Mesodermal cell (in vitro differentiated cells): ENCODE measurements at regions not wholly inside any gene's neighbourhood (a gene's known extent, or its start where the extent isn't known, plus 50 kb on each side); places are given as distances from the start of the nearest gene placed in this dataset.
"Not testable (repeated sequence)": the region's sequence is repeated elsewhere in the genome, so short reads cannot be mapped to it uniquely, and the experiment has no call there.

Experiments
- H3K27ac ChIP-seq: 2 replicates; pipeline ENCODE4 v1.7.0; 2013; ENCODE audit warnings: mild to moderate bottlenecking, low read depth, low read length, moderate library complexity; ENCODE audit not compliant: severe bottlenecking
- H3K36me3 ChIP-seq: 2 replicates; pipeline ENCODE4 v1.7.1; 2013; ENCODE audit warnings: mild to moderate bottlenecking, low read length, moderate library complexity; ENCODE audit not compliant: control insufficient read depth, insufficient read depth
- H3K4me1 ChIP-seq: one replicate; pipeline ENCODE4 v1.7.1; 2013; ENCODE audit warnings: mild to moderate bottlenecking, low read length; ENCODE audit not compliant: insufficient read depth, control insufficient read depth, poor library complexity, severe bottlenecking
- H3K4me3 ChIP-seq: 2 replicates; pipeline ENCODE4 v1.7.0; 2013; ENCODE audit warnings: low read length, control low read depth, mild to moderate bottlenecking; ENCODE audit not compliant: insufficient read depth, poor library complexity, severe bottlenecking; ENCODE audit errors: extremely low read depth
- H3K9me3 ChIP-seq: 2 replicates; pipeline ENCODE4 v1.7.1; 2013; ENCODE audit warnings: mild to moderate bottlenecking, low read length, moderate library complexity; ENCODE audit not compliant: control insufficient read depth
- WGBS, 2 experiments: methylation state at CpG; one replicate each; pipeline ENCODE4 v1.1.5; 2013; ENCODE audit warnings: missing lambda C conversion rate in 2 of 2; ENCODE audit not compliant: insufficient coverage in 2 of 2; 5-methylcytosine and 5-hydroxymethylcytosine counted together

DNA sequence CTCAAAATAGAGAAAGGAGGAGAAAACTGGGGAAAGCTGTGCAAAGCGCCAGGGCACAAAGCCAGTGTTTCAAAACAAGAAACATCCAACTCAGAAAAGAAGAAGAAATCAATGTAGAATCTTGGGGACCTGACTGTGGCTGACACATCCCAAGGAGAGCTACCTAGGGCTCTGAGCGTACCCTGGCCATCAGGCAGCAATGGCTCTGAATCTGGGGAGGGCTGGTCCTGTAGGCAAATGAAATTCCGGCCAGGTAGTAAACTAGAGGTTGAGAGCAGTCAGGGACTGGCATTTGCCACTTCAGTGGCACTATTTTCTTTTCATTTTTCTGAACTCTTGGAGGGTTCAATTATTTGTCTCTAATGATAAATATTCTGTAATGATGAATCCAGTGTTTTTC is 525.8 kb downstream of the STK39 start:
- 86 to 97% methylated on average over 1 to 3 of the region's 3 CpGs for WGBS, 2 experiments
- no peak overlapping the region for H3K4me3 ChIP-seq
- H3K27ac ChIP-seq, result no peak overlapping the region

DNA sequence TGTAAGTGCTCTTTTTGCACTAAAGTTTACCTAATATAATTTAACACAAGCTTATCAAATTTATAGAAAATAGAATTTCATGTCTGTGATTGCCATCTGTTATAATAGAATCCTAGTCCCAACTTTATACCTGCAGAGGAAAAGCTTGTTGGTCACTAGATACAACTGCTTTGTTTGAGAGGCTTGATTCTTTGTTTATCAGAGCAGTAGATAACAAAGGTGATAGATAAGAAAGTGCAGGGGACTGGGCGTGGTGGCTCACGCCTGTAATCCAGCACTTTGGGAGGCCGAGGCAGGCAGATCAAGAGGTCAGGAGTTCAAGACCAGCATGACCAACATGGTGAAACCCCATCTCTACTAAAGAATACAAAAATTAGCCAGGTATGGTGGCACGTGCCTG is 528.0 kb downstream of the STK39 start:
- Histone ChIP-seq H3K27ac (no peak overlapping the region), H3K9me3 (no peaks in the 10 kb centered on the region)
- 96% methylated on average over 4 of the region's 4 CpGs; no CpG with 5 or more reads in 1 of the 2 experiments for whole genome bisulfite sequencing, 2 experiments

More for the DNA sequence above, 525.8 kb downstream of the STK39 start:
- Histone ChIP-seq H3K36me3 (no peaks in the 10 kb centered on the region), H3K9me3 (no peaks in the 10 kb centered on the region), H3K4me1 (no peaks in the 10 kb centered on the region)

GRCh38 chr2:167718560-167718959 is 528.8 kb downstream of the STK39 start:
- 100% methylated on average over 1 of the region's 1 CpG for WGBS, 2 experiments

More for the DNA sequence above, 528.0 kb downstream of the STK39 start:
- Histone ChIP-seq H3K4me3 (no peak overlapping the region), H3K4me1 (no peaks in the 10 kb centered on the region), H3K36me3 (no peaks in the 10 kb centered on the region)

GRCh38 chr2:167715932-167716331 is 531.5 kb downstream of the STK39 start:
- WGBS, 2 experiments, result 88 to 95% methylated on average over 14 to 22 of the region's 29 CpGs
- Histone ChIP-seq H3K4me1 (no peaks in the 10 kb centered on the region), H3K4me3 (no peak overlapping the region), H3K27ac (no peak overlapping the region), H3K9me3 (no peaks in the 10 kb centered on the region), H3K36me3 (no peaks in the 10 kb centered on the region)

More at GRCh38 chr2:167718560-167718959, 528.8 kb downstream of the STK39 start:
- H3K9me3 ChIP-seq, result no peaks in the 10 kb centered on the region
- H3K36me3 ChIP-seq, result no peaks in the 10 kb centered on the region
- H3K4me1 ChIP-seq, result no peaks in the 10 kb centered on the region
- H3K27ac ChIP-seq, result no peak overlapping the region
- H3K4me3 ChIP-seq, result no peak overlapping the region

DNA sequence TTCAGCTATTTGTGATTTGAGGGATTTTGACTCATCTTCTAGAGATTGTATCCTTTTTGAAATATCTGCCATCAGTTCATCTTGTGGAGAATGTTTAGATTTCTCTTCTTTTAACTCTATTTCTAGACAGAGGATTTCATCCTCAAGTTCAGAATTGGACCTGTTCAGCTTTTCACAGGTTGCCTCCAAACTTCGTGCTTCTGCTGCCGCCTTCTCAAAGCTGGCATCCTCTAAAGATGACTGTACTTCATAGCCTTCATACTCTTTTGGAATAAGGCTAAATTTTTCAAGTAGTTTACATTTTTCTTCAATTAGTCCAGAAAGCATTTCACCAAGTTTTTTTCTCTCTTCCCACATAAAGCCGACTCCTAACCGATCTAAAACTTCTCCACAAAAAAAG is 531.9 kb downstream of the STK39 start:
- H3K36me3 ChIP-seq, H3K4me3 ChIP-seq, H3K4me1 ChIP-seq, H3K27ac ChIP-seq, H3K9me3 ChIP-seq: not testable (repeated sequence)
- 100% methylated on average over 4 of the region's 4 CpGs; no CpG with 5 or more reads in 1 of the 2 experiments for WGBS, 2 experiments

DNA sequence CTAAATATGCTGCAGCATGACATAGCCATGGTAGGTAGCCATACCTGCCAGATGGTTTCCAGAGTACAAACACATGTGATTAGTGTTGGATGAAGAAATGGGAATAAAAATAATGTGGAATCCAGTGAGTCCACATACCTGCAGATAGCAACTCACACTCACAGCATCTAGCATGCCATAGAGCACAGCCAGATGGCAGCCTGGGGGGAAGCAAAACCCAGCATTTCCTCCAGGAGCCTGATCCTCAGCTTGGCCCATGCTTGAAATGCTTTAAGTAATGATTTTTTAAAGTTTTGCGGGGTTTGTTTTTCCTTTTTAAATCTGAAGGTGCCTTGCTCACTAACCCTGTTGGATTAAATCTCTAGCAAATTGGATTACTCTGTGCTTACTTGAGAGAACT is 535.1 kb downstream of the STK39 start:
- no peaks in the 10 kb centered on the region for H3K36me3 ChIP-seq
- no peaks in the 10 kb centered on the region for H3K9me3 ChIP-seq
- H3K4me1 ChIP-seq, result no peaks in the 10 kb centered on the region
- 100% methylated on average over 1 of the region's 1 CpG; no CpG with 5 or more reads in 1 of the 2 experiments for WGBS, 2 experiments
- H3K27ac ChIP-seq, result no peak overlapping the region
- H3K4me3 ChIP-seq, result no peak overlapping the region

GRCh38 chr2:167708998-167709397 is 538.4 kb downstream of the STK39 start:
- Histone ChIP-seq H3K4me3 (no peak overlapping the region), H3K9me3 (no peaks in the 10 kb centered on the region), H3K4me1 (no peaks in the 10 kb centered on the region), H3K36me3 (no peaks in the 10 kb centered on the region), H3K27ac (no peak overlapping the region)

DNA sequence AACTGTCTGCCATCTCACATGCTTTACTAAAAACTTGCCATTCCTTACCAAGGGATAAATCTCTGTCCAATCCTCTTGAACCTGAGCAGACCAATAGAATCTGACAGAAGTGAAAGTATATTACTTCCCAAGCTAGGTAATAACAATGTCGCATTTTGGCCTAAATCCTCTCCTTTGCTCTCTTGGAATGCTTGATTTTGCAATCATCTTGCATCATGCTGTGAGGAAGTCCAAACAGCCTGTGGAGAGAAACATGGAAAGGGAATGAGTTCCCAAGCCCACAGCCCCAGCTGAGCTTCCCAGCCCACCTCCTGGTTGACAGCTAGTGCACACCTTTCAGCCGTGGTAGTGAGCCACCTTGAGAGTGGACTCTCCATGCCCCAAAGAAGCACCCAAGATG is 540.6 kb downstream of the STK39 start:
- H3K9me3 ChIP-seq, result no peaks in the 10 kb centered on the region
- no peaks in the 10 kb centered on the region for H3K4me1 ChIP-seq
- 0 to 39% methylated on average over 1 to 2 of the region's 2 CpGs for WGBS, 2 experiments
- H3K36me3 ChIP-seq, result no peaks in the 10 kb centered on the region
- no peak overlapping the region for H3K27ac ChIP-seq
- H3K4me3 ChIP-seq, result no peak overlapping the region

DNA sequence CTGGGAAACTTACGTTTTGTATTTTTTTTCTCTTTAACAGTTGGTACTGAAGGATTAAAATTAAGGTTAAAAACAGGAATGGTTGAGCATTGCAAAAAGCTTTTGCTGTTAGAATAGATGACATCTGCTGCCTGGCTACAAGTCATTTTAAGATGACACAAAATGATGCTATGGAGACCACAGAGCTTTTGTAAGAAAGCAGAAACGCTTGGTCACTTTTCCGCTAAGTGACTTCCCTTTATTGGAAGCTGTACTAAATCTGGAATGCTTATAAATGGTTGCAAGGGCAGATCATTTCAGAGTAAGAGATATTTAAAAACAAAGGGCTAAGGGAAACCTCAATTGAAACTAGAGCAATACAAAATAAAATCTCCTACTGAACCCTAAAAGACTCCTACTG is 544.0 kb downstream of the STK39 start:
- Histone ChIP-seq H3K36me3 (no peaks in the 10 kb centered on the region), H3K4me3 (no peak overlapping the region), H3K4me1 (no peaks in the 10 kb centered on the region), H3K27ac (no peak overlapping the region), H3K9me3 (no peaks in the 10 kb centered on the region)
- WGBS, 2 experiments, result 91 to 92% methylated on average over 3 of the region's 3 CpGs

GRCh38 chr2:167702227-167702626 is 545.2 kb downstream of the STK39 start:
- no peak overlapping the region for H3K4me3 ChIP-seq
- no peaks in the 10 kb centered on the region for H3K4me1 ChIP-seq
- WGBS, 2 experiments, result no CpG with 5 or more reads among the region's 1 CpG
- no peaks in the 10 kb centered on the region for H3K9me3 ChIP-seq
- no peaks in the 10 kb centered on the region for H3K36me3 ChIP-seq
- no peak overlapping the region for H3K27ac ChIP-seq

- no peaks in the 10 kb centered on the region for H3K9me3 ChIP-seq
- H3K4me1 ChIP-seq, result no peaks in the 10 kb centered on the region
- no peak overlapping the region for H3K4me3 ChIP-seq
- no peaks in the 10 kb centered on the region for H3K36me3 ChIP-seq
- H3K27ac ChIP-seq, result no peak overlapping the region
- WGBS, 2 experiments, result 91 to 92% methylated on average over 2 of the region's 4 CpGs
Measured at GRCh38 chr2:167701651-167702050, 545.7 kb downstream of the STK39 start.
